ENCODE measurements at regions not wholly inside any gene's neighbourhood (a gene's known extent, or its start where the extent isn't known, plus 50 kb on each side); places are given as distances from the start of the nearest gene placed in this dataset.

DNA sequence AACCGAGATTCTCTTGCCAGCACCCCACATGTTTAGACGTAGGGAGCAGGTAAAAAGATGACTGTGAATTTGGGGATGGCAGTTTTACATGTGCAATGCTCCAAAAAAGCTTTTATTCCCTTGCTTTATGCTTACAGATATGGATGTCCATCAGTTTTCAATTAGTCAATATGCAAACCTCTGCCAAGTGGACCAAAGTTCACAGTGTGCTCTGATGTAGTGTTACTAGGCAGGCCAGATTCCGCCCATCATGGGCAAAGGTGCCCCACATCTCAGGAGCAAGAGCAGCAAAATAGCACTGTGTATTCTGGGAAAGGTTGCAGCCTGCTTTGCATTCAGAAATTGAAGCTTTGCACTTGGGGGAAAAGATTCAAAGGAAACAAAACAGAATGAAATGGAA is 329.7 kb upstream of the ZEB2 start:
- H3K9me3 ChIP-seq (ENCODE audit: low read depth): no peaks in the 10 kb centered on the region
- H3K27ac ChIP-seq: no peak overlapping the region
- DNase-seq (ENCODE audit: low read depth in 1 of 2, low spot score in 1 of 2): no peak
- no peaks in the 10 kb centered on the region for H3K27me3 ChIP-seq
- peaks cover 5% of the 10 kb centered on the region for H3K4me1 ChIP-seq (ENCODE audit: low read depth)
- TF ChIP-seq, protein P1, sequence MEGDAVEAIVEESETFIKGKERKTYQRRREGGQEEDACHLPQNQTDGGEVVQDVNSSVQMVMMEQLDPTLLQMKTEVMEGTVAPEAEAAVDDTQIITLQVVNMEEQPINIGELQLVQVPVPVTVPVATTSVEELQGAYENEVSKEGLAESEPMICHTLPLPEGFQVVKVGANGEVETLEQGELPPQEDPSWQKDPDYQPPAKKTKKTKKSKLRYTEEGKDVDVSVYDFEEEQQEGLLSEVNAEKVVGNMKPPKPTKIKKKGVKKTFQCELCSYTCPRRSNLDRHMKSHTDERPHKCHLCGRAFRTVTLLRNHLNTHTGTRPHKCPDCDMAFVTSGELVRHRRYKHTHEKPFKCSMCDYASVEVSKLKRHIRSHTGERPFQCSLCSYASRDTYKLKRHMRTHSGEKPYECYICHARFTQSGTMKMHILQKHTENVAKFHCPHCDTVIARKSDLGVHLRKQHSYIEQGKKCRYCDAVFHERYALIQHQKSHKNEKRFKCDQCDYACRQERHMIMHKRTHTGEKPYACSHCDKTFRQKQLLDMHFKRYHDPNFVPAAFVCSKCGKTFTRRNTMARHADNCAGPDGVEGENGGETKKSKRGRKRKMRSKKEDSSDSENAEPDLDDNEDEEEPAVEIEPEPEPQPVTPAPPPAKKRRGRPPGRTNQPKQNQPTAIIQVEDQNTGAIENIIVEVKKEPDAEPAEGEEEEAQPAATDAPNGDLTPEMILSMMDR (IDR thresholded peaks at IDR 0.05; ENCODE audit: low read depth, low read length): no peak
- H3K36me3 ChIP-seq: no peaks in the 10 kb centered on the region
- no peak overlapping the region for H3K4me3 ChIP-seq

DNA sequence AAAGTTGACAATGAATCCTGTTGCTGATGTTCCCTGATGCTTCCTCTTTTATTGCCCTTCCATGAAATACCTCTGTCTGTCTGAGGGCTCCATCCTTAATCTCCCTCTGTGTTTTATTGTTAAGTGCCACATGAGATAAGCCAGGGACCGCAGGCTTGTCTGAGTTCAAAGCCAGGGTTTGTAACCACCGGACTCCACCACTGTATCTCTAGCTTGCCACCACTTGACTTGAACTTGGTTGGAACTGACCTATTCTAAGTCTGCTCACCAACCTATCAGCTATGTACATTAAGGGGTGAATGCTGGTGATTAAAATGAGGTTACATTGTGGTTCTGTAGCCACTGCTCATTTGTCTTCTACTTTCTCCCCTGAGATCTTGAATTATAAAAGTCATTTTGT is 328.5 kb upstream of the ZEB2 start:
- peak in 1 of 2 donors; percentile 49 for DNase-seq (ENCODE audit: low read depth in 1 of 2, low spot score in 1 of 2)
- peaks cover 5% of the 10 kb centered on the region for H3K4me1 ChIP-seq (ENCODE audit: low read depth)
- no peaks in the 10 kb centered on the region for H3K36me3 ChIP-seq

DNA sequence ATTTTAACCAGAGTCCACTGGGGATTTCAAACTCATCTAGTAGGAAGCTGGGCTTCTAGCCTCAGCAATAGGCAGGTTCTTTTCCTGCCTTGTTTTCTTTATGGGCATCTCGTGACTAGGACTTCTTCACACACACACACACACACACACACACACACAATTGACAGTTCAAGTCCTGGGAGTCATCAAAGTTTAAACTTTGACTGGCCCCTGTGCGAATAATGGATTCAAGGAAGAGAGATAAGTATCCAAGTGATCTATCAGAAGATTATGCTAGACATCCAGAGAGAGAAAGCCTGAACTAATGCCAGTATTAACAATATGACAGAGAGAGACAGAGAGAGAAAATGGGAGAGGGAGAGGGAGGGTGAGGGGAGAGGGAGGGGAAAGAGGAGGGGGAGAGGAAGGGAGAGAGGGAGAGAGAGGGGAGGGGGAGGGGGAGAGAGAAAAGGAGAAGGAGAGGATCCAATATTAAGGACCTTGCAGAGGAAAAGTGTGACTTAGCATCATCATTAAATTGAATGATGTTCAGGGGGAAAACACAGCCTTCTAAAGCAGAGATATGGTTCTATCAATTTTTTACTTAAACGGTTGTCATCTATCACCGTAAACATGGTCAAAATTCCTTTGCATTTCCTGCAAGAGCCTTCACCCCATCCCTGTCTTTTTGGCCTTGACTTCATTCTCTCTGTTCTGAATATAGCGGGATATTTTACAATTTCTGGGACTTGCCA is 327.6 kb upstream of the ZEB2 start:
- H3K4me1 ChIP-seq (ENCODE audit: low read depth): peaks cover 5% of the 10 kb centered on the region

More for the DNA sequence above, 328.5 kb upstream of the ZEB2 start:
- Histone ChIP-seq H3K4me3 (no peak overlapping the region), H3K27ac (no peak overlapping the region), H3K9me3 (ENCODE audit: low read depth) (no peaks in the 10 kb centered on the region), H3K27me3 (no peaks in the 10 kb centered on the region)
- TF ChIP-seq, protein P1 (IDR thresholded peaks at IDR 0.05; ENCODE audit: low read depth, low read length): no peak

DNA sequence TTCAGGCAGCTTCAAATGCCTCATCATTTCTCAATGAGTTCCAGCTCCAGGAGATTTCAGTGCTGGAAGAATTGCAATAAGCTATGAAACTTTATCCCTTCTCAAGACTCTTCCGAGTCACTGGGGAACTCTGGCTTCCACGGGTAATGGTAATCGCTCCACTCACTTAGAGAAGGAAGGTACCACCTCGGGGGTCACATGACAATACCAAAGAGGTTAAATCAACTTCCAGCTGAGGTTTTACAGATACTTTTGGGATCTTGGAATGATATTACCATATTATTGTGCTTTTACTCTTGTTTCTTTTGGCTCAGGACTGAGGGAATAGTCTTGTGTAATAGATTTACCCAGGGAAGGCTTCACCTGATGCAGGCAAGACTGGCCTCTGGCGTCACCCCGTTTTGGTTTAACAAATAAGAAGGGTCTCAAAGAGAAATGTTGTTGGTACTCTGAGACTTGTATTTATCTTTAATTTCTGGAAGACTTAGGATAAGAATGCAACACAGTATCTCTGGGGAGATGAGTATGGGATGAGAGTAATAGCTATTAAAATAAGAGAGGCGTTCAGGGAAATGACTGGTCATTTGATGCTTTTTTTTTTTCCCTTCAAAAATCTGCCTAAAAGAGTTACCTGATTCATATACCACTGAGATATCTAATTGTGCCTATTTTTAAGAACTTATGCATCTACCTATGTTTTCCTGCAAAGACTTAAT is 316.9 kb upstream of the ZEB2 start:
- H3K9me3 ChIP-seq (ENCODE audit: low read depth): no peaks in the 10 kb centered on the region
- DNase-seq (ENCODE audit: low read depth in 1 of 2, low spot score in 1 of 2): peak in 1 of 2 donors; percentile 20
- H3K36me3 ChIP-seq: no peaks in the 10 kb centered on the region
- H3K4me3 ChIP-seq: no peak overlapping the region
- H3K4me1 ChIP-seq (ENCODE audit: low read depth): no peaks in the 10 kb centered on the region
- H3K27ac ChIP-seq: no peak overlapping the region
- no peaks in the 10 kb centered on the region for H3K27me3 ChIP-seq
- TF ChIP-seq, protein P1 (IDR thresholded peaks at IDR 0.05; ENCODE audit: low read depth, low read length): no peak

More for the DNA sequence above, 327.6 kb upstream of the ZEB2 start:
- TF ChIP-seq, protein P1 (IDR thresholded peaks at IDR 0.05; ENCODE audit: low read depth, low read length): no peak
- Histone ChIP-seq H3K27ac (no peak overlapping the region), H3K36me3 (no peaks in the 10 kb centered on the region), H3K9me3 (ENCODE audit: low read depth) (no peaks in the 10 kb centered on the region), H3K4me3 (no peak overlapping the region), H3K27me3 (no peaks in the 10 kb centered on the region)
- DNase-seq (ENCODE audit: low read depth in 1 of 2, low spot score in 1 of 2): no peak

DNA sequence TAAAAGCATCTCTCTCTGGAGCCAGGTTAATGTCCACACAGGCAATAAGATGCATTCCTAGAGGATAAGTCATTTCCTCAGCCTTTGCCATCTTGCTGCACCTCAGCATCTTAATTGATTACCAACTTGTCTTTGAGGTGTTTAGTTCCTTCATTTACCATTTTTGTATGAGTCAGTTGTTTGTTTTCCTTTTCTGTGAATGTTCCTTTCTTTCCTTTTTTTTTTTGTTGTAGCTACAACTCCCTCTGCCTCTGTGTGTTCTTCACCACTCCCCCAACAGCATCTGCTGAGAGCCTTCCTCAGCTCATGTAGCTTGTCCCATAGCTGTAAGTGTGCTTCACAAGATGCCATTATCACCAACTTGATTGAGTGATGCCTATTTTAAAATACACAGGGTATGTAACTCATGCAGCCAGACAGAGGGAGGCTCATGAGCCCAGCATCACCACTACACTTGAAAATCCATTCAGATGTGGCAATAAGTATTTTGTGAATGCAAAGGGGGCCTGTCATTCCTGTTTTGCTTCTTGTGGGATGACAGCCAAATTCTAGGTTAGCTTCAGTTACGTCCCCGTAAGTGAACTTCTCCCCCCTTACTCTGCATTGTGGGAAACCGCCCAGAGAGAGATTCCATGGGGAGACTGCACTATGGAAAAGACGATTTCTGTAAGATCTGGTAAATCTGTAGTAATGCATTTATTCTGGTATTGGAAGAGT is 315.9 kb upstream of the ZEB2 start:
- Histone ChIP-seq H3K27me3 (no peaks in the 10 kb centered on the region), H3K27ac (no peak overlapping the region), H3K9me3 (ENCODE audit: low read depth) (no peaks in the 10 kb centered on the region), H3K4me1 (ENCODE audit: low read depth) (no peaks in the 10 kb centered on the region), H3K4me3 (no peak overlapping the region), H3K36me3 (no peaks in the 10 kb centered on the region)
- peak in 1 of 2 donors; percentile 21 for DNase-seq (ENCODE audit: low read depth in 1 of 2, low spot score in 1 of 2)
- TF ChIP-seq, protein P1 (IDR thresholded peaks at IDR 0.05; ENCODE audit: low read depth, low read length): no peak
